Adrenal gland (tissue), 9 donors: ENCODE measurements at regions not wholly inside any gene's neighbourhood (a gene's known extent, or its start where the extent isn't known, plus 50 kb on each side); places are given as distances from the start of the nearest gene placed in this dataset.

Source experiments
- DNase-seq, 7 donors: peaks; one replicate each; pipeline ENCODE4 v3.0.0-alpha.2; 2019 to 2020
- H3K27ac ChIP-seq, 5 donors: fragments of 200-600 bp; sonication (generic) in 4 of 5; 1 replicate in 3 of 5; 2 replicates in 2 of 5; pipeline versions ENCODE4 v1.5.1 to v1.8.0; 2016 to 2020; ENCODE audit warnings: mild to moderate bottlenecking in 1 of 5
- H3K27me3 ChIP-seq: fragments of 200-600 bp; 2 replicates; pipeline ENCODE4 v1.8.0; 2021
- H3K36me3 ChIP-seq, 2 donors: fragments of 200-600 bp; replicated peaks in 1 of 2; 1 replicate in 1 of 2; 2 replicates in 1 of 2; pipeline versions ENCODE4 v1.5.1 to v1.8.0; 2018 to 2022
- H3K4me1 ChIP-seq, 2 donors: fragments of 200-600 bp; replicated peaks in 1 of 2; 1 replicate in 1 of 2; 2 replicates in 1 of 2; pipeline versions ENCODE4 v1.5.1 to v1.8.0; 2018 to 2021
- H3K4me3 ChIP-seq, 4 donors: fragments of 200-600 bp; sonication (generic) in 3 of 4; one replicate each; pipeline ENCODE4 v1.5.1; 2016 to 2018
- H3K9me3 ChIP-seq, 3 donors: fragments of 200-600 bp; sonication (generic) in 1 of 3; replicated peaks in 1 of 3; 1 replicate in 2 of 3; 2 replicates in 1 of 3; pipeline versions ENCODE4 v1.5.1 to v1.8.0; 2016 to 2021
- POLR2A ChIP-seq, 2 donors: fragments of 450-650 bp; IDR thresholded peaks; one replicate each; pipeline ENCODE4 v1.6.1; 2017; ENCODE audit warnings: antibody characterized with exemption in 2 of 2, mild to moderate bottlenecking in 2 of 2, moderate library complexity in 1 of 2
- WGBS, 4 donors: extraction: QIAGEN DNeasy Blood & Tissue Kit in 2 of 4; methylation state at CpG; one replicate each; pipeline versions ENCODE4 v1.1.5 to v1.1.7; 2013 to 2017; 5-methylcytosine and 5-hydroxymethylcytosine counted together
- intact Hi-C, 2 donors: fragments of 100-400 bp; cut with DNase I; formaldehyde crosslinking; loops; one replicate each; pipeline versions ENCODE4 v1.14.1 to v1.15.0; 2022 to 2023
- TF ChIP-seq, protein P1 (sequence below), 6 experiments: fragments of 450-650 bp in 4 of 6; fragments of 200-600 bp in 2 of 6; sonication (generic) in 1 of 6; IDR thresholded peaks; 1 replicate in 5 of 6; 2 replicates in 1 of 6; pipeline versions ENCODE4 v1.5.1 to v1.8.0; 2016 to 2021; ENCODE audit warnings: antibody characterized with exemption in 6 of 6, mild to moderate bottlenecking in 2 of 6, moderate library complexity in 1 of 6
- donor health status: healthy with polysubstance abuse.
- donor health status: Bipolar disorder and iron deficiency.
- donor health status: DM: yes; HTN: yes; CAD: no.
- donor health status: DM: no; HTN: no; CAD: no.
- donor health status: DM: no; HTN: no; CAD: no.

GRCh38 chr1:115495111-115495510, 146.7 kb upstream of the VANGL1 start:
- H3K27me3 ChIP-seq = no peaks in the 10 kb centered on the region
- H3K36me3 ChIP-seq = no peaks in the 10 kb centered on the region
- no peaks in the 10 kb centered on the region for H3K9me3 ChIP-seq
- no peak for DNase-seq
- H3K27ac ChIP-seq = no peak overlapping the region
- WGBS, 4 donors = 64 to 85% (median 72%) methylated on average over 3 of the region's 3 CpGs
- TF ChIP-seq, protein P1, sequence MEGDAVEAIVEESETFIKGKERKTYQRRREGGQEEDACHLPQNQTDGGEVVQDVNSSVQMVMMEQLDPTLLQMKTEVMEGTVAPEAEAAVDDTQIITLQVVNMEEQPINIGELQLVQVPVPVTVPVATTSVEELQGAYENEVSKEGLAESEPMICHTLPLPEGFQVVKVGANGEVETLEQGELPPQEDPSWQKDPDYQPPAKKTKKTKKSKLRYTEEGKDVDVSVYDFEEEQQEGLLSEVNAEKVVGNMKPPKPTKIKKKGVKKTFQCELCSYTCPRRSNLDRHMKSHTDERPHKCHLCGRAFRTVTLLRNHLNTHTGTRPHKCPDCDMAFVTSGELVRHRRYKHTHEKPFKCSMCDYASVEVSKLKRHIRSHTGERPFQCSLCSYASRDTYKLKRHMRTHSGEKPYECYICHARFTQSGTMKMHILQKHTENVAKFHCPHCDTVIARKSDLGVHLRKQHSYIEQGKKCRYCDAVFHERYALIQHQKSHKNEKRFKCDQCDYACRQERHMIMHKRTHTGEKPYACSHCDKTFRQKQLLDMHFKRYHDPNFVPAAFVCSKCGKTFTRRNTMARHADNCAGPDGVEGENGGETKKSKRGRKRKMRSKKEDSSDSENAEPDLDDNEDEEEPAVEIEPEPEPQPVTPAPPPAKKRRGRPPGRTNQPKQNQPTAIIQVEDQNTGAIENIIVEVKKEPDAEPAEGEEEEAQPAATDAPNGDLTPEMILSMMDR (IDR thresholded peaks at IDR 0.05) = no peak
- TF ChIP-seq POLR2A (IDR thresholded peaks at IDR 0.05) = no peak
- H3K4me3 ChIP-seq = no peak overlapping the region
- intact Hi-C loops = no loop called here
- no peaks in the 10 kb centered on the region for H3K4me1 ChIP-seq

DNA sequence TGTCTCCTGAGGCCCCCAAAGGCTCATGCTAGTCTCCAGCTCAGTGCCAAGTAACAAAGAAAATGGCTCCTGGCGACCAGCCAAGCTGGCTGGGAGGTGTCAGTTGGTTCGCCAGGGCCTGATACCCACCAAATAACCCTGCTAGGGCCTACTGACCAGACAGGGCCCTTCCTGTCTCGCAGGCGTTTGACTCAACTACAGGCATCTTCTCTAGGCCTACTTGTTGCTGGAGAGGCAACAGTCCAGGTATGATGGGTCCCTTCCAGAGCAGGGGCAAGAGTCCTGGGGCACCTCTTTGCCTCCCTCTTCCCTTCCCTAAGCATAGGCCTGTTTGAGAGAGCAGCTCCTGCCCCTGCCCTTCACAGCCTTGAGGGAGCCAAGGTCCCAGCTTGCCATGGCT, 147.9 kb upstream of the VANGL1 start:
- Histone ChIP-seq H3K9me3 (no peaks in the 10 kb centered on the region), H3K4me3 (no peak overlapping the region), H3K4me1 (no peaks in the 10 kb centered on the region), H3K27ac (no peak overlapping the region), H3K36me3 (no peaks in the 10 kb centered on the region), H3K27me3 (no peaks in the 10 kb centered on the region)
- WGBS, 4 donors = 72 to 100% (median 88%) methylated on average over 1 to 4 of the region's 4 CpGs
- TF ChIP-seq, protein P1 (IDR thresholded peaks at IDR 0.05) = no peak
- no peak for TF ChIP-seq POLR2A (IDR thresholded peaks at IDR 0.05)
- intact Hi-C loops = no loop called here
- DNase-seq = no peak

DNA sequence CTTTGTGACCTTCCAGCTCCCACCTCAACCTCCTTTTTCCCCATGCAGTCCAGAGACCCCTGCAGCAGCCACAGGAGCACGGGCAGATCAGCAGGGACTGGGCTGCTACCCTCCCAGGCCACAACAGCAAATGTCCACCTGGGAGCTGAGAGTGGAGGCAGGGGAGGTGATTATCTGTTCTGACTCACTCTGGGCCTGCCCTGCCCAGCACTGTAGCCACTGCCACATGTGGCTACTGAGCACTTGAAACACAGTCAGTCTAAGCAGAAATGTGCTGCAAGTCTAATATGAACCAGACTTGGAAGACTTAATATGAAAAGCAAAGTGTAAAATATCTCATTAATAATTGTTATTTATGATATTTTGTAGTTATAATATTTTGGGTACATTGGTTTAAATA, 148.9 kb upstream of the VANGL1 start:
- intact Hi-C loops = no loop called here
- H3K27ac ChIP-seq = no peak overlapping the region
- no peak for DNase-seq

DNA sequence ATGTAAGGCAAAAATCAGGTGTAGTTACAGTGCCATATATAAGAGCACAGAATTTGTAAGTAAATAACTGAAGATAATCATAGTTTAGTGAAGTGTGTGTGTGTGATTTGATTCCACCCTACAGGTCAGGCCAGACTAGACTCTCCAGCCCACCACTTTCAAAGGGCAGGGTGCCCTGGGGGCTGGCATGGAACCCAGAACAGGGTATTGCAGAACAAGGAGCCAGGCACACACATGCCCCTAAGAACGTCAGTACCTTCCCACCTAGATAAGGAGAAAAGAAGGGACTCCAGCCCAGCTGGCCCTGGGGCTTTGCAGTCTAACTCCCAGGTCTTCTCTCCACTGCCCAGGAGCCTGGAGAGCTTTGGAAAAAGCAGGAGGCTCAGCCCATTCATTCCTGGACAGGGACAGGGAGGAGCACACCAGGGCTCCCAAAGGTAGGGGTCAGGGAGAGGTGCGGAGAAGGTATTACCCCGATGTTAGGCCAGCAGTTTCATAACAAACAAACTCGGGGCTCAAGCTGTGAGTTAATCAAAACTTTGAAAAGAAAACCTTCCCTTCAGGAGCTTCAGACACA, 149.7 kb upstream of the VANGL1 start:
- intact Hi-C loops = no loop called here
- 78 to 88% (median 79%) methylated on average over 4 of the region's 4 CpGs for WGBS, 4 donors

More for the DNA sequence above, 148.9 kb upstream of the VANGL1 start:
- H3K9me3 ChIP-seq = no peaks in the 10 kb centered on the region
- 73 to 81% (median 75%) methylated on average over 1 of the region's 1 CpG for WGBS, 4 donors
- TF ChIP-seq, protein P1 (IDR thresholded peaks at IDR 0.05) = no peak
- TF ChIP-seq POLR2A (IDR thresholded peaks at IDR 0.05) = no peak
- H3K27me3 ChIP-seq = no peaks in the 10 kb centered on the region
- H3K4me1 ChIP-seq = no peaks in the 10 kb centered on the region
- H3K4me3 ChIP-seq = no peak overlapping the region
- H3K36me3 ChIP-seq = no peaks in the 10 kb centered on the region

More for the DNA sequence above, 149.7 kb upstream of the VANGL1 start:
- no peak for DNase-seq
- Histone ChIP-seq H3K27ac (no peak overlapping the region), H3K36me3 (no peaks in the 10 kb centered on the region), H3K4me3 (no peak overlapping the region), H3K4me1 (no peaks in the 10 kb centered on the region), H3K9me3 (no peaks in the 10 kb centered on the region), H3K27me3 (no peaks in the 10 kb centered on the region)
- TF ChIP-seq, protein P1 (IDR thresholded peaks at IDR 0.05) = no peak
- TF ChIP-seq POLR2A (IDR thresholded peaks at IDR 0.05) = no peak
